ENCODE measurements at regions not wholly inside any gene's neighbourhood (a gene's known extent, or its start where the extent isn't known, plus 50 kb on each side); places are given as distances from the start of the nearest gene placed in this dataset.

DNA sequence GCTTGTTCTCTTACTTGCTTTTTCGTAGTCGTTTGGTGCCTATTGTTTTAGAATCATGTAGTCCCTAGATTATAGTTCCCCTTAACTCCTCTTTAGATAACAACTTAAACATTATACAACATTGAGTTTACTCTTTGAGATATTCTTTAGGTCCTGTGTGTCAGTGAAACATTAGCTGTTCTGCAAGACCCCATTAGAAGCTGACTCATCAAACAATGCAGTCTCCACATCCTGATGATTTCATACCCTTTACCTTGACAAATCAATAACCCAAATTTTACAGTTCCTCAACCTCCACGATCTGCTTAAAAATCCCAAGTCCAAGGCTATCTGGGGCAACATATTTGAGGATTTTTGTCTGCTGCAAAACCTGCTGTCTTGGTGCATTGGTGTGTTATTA, 582.9 kb downstream of the NSUN3 start:
- TF ChIP-seq POLR2A (IDR thresholded peaks at IDR 0.05) (no peak), POLR2AphosphoS5 (IDR thresholded peaks at IDR 0.05) (no peak), EP300 (IDR thresholded peaks at IDR 0.05) (no peak)
- TF ChIP-seq, protein P1, sequence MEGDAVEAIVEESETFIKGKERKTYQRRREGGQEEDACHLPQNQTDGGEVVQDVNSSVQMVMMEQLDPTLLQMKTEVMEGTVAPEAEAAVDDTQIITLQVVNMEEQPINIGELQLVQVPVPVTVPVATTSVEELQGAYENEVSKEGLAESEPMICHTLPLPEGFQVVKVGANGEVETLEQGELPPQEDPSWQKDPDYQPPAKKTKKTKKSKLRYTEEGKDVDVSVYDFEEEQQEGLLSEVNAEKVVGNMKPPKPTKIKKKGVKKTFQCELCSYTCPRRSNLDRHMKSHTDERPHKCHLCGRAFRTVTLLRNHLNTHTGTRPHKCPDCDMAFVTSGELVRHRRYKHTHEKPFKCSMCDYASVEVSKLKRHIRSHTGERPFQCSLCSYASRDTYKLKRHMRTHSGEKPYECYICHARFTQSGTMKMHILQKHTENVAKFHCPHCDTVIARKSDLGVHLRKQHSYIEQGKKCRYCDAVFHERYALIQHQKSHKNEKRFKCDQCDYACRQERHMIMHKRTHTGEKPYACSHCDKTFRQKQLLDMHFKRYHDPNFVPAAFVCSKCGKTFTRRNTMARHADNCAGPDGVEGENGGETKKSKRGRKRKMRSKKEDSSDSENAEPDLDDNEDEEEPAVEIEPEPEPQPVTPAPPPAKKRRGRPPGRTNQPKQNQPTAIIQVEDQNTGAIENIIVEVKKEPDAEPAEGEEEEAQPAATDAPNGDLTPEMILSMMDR (IDR thresholded peaks at IDR 0.05) = no peak

All from stomach (tissue), 4 donors.